ENCODE measurements at regions not wholly inside any gene's neighbourhood (a gene's known extent, or its start where the extent isn't known, plus 50 kb on each side); places are given as distances from the start of the nearest gene placed in this dataset.
"Not testable (repeated sequence)": the region's sequence is repeated elsewhere in the genome, so short reads cannot be mapped to it uniquely, and the experiment has no call there.

DNA sequence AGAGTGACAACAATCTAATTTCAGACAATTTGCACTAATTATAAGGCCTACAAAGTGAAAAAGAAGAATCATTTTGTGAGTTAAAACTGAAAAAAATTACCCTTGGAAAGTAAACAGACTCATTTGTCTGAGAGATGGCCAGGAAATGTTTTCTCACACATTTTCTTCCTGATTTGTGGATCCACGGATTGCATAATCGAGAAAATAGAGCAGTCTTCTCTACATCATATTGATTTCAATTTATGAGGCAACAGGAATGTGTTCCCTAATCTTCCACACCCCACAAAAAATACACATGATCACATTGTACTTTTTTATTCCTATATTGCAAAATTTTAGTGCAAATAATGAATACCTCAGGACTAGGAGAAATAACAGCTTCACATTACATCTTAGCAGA is 160.8 kb downstream of the CCER1 start:
- no peak for DNase-seq (ENCODE audit: extremely low read depth, low read depth)
- TF ChIP-seq, protein P1, sequence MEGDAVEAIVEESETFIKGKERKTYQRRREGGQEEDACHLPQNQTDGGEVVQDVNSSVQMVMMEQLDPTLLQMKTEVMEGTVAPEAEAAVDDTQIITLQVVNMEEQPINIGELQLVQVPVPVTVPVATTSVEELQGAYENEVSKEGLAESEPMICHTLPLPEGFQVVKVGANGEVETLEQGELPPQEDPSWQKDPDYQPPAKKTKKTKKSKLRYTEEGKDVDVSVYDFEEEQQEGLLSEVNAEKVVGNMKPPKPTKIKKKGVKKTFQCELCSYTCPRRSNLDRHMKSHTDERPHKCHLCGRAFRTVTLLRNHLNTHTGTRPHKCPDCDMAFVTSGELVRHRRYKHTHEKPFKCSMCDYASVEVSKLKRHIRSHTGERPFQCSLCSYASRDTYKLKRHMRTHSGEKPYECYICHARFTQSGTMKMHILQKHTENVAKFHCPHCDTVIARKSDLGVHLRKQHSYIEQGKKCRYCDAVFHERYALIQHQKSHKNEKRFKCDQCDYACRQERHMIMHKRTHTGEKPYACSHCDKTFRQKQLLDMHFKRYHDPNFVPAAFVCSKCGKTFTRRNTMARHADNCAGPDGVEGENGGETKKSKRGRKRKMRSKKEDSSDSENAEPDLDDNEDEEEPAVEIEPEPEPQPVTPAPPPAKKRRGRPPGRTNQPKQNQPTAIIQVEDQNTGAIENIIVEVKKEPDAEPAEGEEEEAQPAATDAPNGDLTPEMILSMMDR (IDR thresholded peaks at IDR 0.05; ENCODE audit: low read depth, low read length, missing control alignments) = no peak
- H3K4me3 ChIP-seq (replicated peaks; ENCODE audit: low read depth, low read length) = no peak overlapping the region

DNA sequence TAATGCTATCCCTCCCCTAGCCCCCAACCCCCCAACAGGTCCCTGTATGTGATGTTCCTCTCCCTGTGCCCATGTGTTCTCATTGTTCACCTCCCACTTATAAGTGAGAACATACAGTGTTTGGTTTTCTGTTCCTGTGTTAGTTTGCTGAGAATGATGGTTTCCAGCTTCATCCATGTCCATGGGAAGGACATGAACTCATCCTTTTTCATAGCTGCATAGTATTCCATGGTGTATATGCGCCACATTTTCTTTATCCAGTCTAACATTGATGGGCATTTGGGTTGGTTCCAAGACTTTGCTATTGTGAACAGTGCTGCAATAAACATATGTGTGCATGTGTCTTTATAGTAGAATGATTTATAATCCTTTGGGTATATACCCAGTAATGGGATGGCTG is 162.3 kb downstream of the CCER1 start:
- not testable (repeated sequence) for DNase-seq (ENCODE audit: extremely low read depth, low read depth); H3K4me3 ChIP-seq (replicated peaks; ENCODE audit: low read depth, low read length)

- TF ChIP-seq, protein P1 (IDR thresholded peaks at IDR 0.05; ENCODE audit: low read depth, low read length, missing control alignments) = no peak
- no peak for DNase-seq (ENCODE audit: extremely low read depth, low read depth)
- no peak overlapping the region for H3K4me3 ChIP-seq (replicated peaks; ENCODE audit: low read depth, low read length)
Observed at GRCh38 chr12:90791445-90791844, 163.5 kb downstream of the CCER1 start.

DNA sequence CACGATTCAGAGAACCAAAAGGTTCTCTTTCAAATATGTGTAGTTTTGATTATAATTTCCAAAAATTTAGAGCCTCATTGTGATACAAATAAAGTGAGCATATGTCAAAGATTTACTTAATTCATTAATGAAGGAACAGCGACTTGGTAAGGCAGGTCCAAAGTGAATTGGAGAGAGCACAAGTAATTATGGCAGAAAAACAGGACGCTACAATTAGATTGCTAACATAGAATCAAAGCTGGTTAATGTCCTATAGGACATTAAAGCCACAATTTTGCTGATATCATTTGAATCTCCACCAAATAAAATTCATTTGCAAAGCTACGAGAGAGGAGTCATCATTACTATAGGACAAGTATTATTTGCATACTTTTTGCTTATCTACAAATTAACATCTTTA is 164.2 kb downstream of the CCER1 start:
- TF ChIP-seq, protein P1 (IDR thresholded peaks at IDR 0.05; ENCODE audit: low read depth, low read length, missing control alignments) = no peak
- H3K4me3 ChIP-seq (replicated peaks; ENCODE audit: low read depth, low read length) = no peak overlapping the region
- DNase-seq (ENCODE audit: extremely low read depth, low read depth) = no peak

- TF ChIP-seq, protein P1 (IDR thresholded peaks at IDR 0.05; ENCODE audit: low read depth, low read length, missing control alignments) = no peak
- H3K4me3 ChIP-seq (replicated peaks; ENCODE audit: low read depth, low read length) = no peak overlapping the region
- no peak for DNase-seq (ENCODE audit: extremely low read depth, low read depth)
Observed at GRCh38 chr12:90773491-90773890, 181.5 kb downstream of the CCER1 start.

DNA sequence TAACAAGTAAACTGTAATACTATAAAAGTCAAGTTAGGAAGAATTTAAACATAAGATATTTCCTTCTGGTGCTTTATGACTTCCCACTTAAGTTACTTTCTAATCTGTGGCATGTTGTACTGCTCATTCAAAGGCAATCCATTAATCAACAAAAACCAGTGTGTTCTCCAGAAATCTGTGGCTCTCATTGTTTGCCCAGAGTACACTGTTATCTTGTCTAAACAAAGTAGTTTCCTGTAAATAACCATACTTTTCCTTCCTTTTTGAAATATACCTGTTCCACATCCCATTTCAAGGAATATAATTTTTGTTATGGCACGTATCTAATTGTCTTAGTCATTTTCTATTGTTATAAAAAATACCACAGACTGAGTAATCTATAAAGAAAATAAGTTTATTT is 184.1 kb downstream of the CCER1 start:
- DNase-seq (ENCODE audit: extremely low read depth, low read depth) = no peak
- TF ChIP-seq, protein P1 (IDR thresholded peaks at IDR 0.05; ENCODE audit: low read depth, low read length, missing control alignments) = no peak
- H3K4me3 ChIP-seq (replicated peaks; ENCODE audit: low read depth, low read length) = no peak overlapping the region

DNA sequence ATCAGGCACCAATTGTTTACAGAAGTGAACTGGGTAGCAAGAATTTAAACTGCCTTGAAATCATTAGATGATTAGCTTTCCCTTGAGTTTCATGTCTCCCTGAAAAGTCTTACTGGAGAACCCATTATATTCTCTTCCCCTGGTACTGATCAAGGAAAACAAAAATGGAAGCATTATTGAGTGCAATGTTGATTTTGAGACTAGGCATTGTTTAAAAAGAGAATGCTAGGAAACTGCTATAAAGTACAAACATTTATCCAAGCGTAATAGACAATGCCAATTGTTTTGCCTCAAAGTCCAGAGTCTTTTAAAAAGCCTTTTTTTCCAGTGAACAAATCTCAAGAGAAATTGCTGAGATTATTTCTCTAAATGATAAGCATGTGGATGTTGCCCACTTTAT is 197.0 kb downstream of the CCER1 start:
- TF ChIP-seq, protein P1 (IDR thresholded peaks at IDR 0.05; ENCODE audit: low read depth, low read length, missing control alignments) = no peak
- DNase-seq (ENCODE audit: extremely low read depth, low read depth) = no peak

More for the DNA sequence above, 197.0 kb downstream of the CCER1 start:
- H3K4me3 ChIP-seq (replicated peaks; ENCODE audit: low read depth, low read length) = no peak overlapping the region
